NCI-H446 treated with DMSO at 0.1 percent for 48 hours (cell line): ENCODE measurements at regions not wholly inside any gene's neighbourhood (a gene's known extent, or its start where the extent isn't known, plus 50 kb on each side); places are given as distances from the start of the nearest gene placed in this dataset.
"Not testable (repeated sequence)": the region's sequence is repeated elsewhere in the genome, so short reads cannot be mapped to it uniquely, and the experiment has no call there.

Source experiments
- DNase-seq: peaks from one replicate; lab custom pipeline; 2025; lab: John Stamatoyannopoulos, UW

GRCh38 chr12:92272061-92272964 is 126.7 kb upstream of the BTG1 start:
- no peak for DNase-seq

GRCh38 chr12:92271341-92271740 is 125.7 kb upstream of the BTG1 start:
- no peak for DNase-seq

GRCh38 chr12:92270521-92270920 is 124.9 kb upstream of the BTG1 start:
- no peak for DNase-seq

GRCh38 chr12:92268946-92269345 is 123.3 kb upstream of the BTG1 start:
- no peak for DNase-seq

GRCh38 chr12:92261692-92262091 is 116.0 kb upstream of the BTG1 start:
- DNase-seq: no peak

- no peak for DNase-seq
These were observed 115.4 kb upstream of the BTG1 start for GRCh38 chr12:92261071-92261470.

- no peak for DNase-seq
These were observed 114.1 kb upstream of the BTG1 start for GRCh38 chr12:92259696-92260251.

GRCh38 chr12:92259291-92259690 is 113.6 kb upstream of the BTG1 start:
- DNase-seq: no peak

- DNase-seq: no peak
These were observed 111.6 kb upstream of the BTG1 start for GRCh38 chr12:92257261-92257660.

GRCh38 chr12:92255741-92256140 is 110.1 kb upstream of the BTG1 start:
- no peak for DNase-seq

GRCh38 chr12:92253301-92253700 is 107.7 kb upstream of the BTG1 start:
- no peak for DNase-seq

- DNase-seq: no peak
These were observed 103.3 kb upstream of the BTG1 start for GRCh38 chr12:92248977-92249376.

GRCh38 chr12:92244036-92244435 is 98.4 kb upstream of the BTG1 start:
- DNase-seq: no peak

- DNase-seq: peak; percentile 64
These were observed 97.3 kb upstream of the BTG1 start for GRCh38 chr12:92242907-92243306.

- no peak for DNase-seq
These were observed 92.3 kb upstream of the BTG1 start for GRCh38 chr12:92237762-92238523.

GRCh38 chr12:92237262-92237661 is 91.6 kb upstream of the BTG1 start:
- no peak for DNase-seq

GRCh38 chr12:92235703-92236472 is 90.2 kb upstream of the BTG1 start:
- no peak for DNase-seq

GRCh38 chr12:92234533-92234932 is 88.9 kb upstream of the BTG1 start:
- no peak for DNase-seq

- no peak for DNase-seq
These were observed 87.8 kb upstream of the BTG1 start for GRCh38 chr12:92233346-92234015.

GRCh38 chr12:92232371-92232932 is 86.8 kb upstream of the BTG1 start:
- not testable (repeated sequence) for DNase-seq

GRCh38 chr12:92231945-92232344 is 86.3 kb upstream of the BTG1 start:
- DNase-seq: not testable (repeated sequence)
